Sigmoid colon (tissue), 6 donors: ENCODE measurements at regions not wholly inside any gene's neighbourhood (a gene's known extent, or its start where the extent isn't known, plus 50 kb on each side); places are given as distances from the start of the nearest gene placed in this dataset.

Source experiments
- DNase-seq: peaks from one replicate; pipeline ENCODE4 v3.0.0-alpha.2; 2019
- H3K27ac ChIP-seq, 4 donors: fragments of 200-600 bp; sonication (generic); one replicate each; pipeline ENCODE4 v1.5.1; 2016 to 2019; ENCODE audit warnings: mild to moderate bottlenecking in 1 of 4
- H3K27me3 ChIP-seq, 3 donors: fragments of 200-600 bp; sonication (generic); one replicate each; pipeline ENCODE4 v1.5.1; 2019; ENCODE audit warnings: mild to moderate bottlenecking in 1 of 3
- H3K36me3 ChIP-seq, 4 donors: fragments of 200-600 bp; sonication (generic); one replicate each; pipeline ENCODE4 v1.5.1; 2016 to 2019
- H3K4me1 ChIP-seq, 4 donors: fragments of 200-600 bp; sonication (generic); one replicate each; pipeline ENCODE4 v1.5.1; 2017 to 2019
- H3K4me3 ChIP-seq, 4 donors: fragments of 200-600 bp; sonication (generic); one replicate each; pipeline ENCODE4 v1.5.1; 2017 to 2019; ENCODE audit warnings: mild to moderate bottlenecking in 2 of 4, moderate library complexity in 1 of 4
- H3K9me3 ChIP-seq, 4 donors: fragments of 200-600 bp in 3 of 4; sonication (generic) in 3 of 4; one replicate each; pipeline versions ENCODE4 v1.5.1 to v1.6.1; 2013 to 2019
- CTCF ChIP-seq, 4 experiments: fragments of 450-650 bp in 3 of 4; fragments of 200-600 bp in 1 of 4; IDR thresholded peaks; one replicate each; pipeline ENCODE4 v1.5.1; 2016 to 2019; ENCODE audit warnings: antibody characterized with exemption in 4 of 4, mild to moderate bottlenecking in 3 of 4, moderate library complexity in 2 of 4
- EP300 ChIP-seq, 4 donors: sonication (generic); formaldehyde crosslinking; IDR thresholded peaks; one replicate each; pipeline ENCODE4 v1.6.1; 2017; ENCODE audit warnings: antibody characterized with exemption in 4 of 4
- POLR2A ChIP-seq, 2 donors: fragments of 450-650 bp; IDR thresholded peaks; one replicate each; pipeline ENCODE4 v1.6.1; 2016; ENCODE audit warnings: antibody characterized with exemption in 2 of 2, mild to moderate bottlenecking in 2 of 2, moderate library complexity in 2 of 2
- POLR2AphosphoS5 ChIP-seq, 4 donors: sonication (generic); formaldehyde crosslinking; IDR thresholded peaks; one replicate each; pipeline ENCODE4 v1.6.1; 2017; ENCODE audit warnings: antibody characterized with exemption in 4 of 4
- WGBS, 2 donors: extraction: QIAGEN DNeasy Blood & Tissue Kit; methylation state at CpG; one replicate each; pipeline ENCODE4 v1.1.7; 2013; 5-methylcytosine and 5-hydroxymethylcytosine counted together
- intact Hi-C: fragments of 100-400 bp; cut with DNase I; formaldehyde crosslinking; loops from one replicate; pipeline ENCODE4 v1.15.1; 2023
- donor health status: healthy with polysubstance abuse.
- donor health status: healthy.

DNA sequence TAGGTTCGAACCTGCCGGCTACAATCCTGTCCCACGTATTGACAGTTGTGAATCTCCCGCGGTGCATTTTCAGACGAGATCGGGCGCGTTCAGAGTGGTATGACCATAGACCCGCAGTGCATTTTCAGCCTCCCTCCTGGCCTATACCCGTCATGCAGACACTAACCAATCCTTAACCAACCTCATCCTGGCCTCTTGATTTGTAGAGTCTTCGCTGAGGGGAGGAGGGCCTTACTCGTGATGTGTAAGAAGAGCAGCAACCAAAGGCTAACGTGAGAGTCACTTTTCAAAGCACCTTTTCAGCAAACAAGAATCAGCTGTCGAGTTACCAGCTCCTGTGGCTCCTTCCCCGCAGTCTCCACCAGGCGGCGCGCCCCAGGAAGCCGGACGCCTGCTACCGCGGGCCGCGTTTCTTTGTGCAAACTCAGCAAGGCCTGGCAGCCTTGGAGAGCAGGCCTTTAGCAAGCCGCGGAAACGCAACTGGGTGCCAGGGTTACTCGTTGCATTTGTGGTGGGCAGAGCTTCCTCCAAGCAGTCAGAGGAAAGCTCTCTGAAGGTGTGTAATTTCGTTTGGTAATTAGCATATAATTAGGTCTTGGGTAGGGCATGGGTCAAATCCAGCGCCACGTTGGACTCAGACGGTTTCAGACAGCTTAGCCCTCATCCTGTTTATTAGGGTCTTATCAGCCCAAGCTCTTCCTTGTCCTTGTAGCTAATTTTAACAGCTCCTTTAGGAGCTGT is 139.8 kb downstream of the OR2B2 start:
- no peak for TF ChIP-seq EP300 (IDR thresholded peaks at IDR 0.05)
- peak; percentile 73 to 91 (median 89) for TF ChIP-seq CTCF (IDR thresholded peaks at IDR 0.05)
- no peak for TF ChIP-seq POLR2AphosphoS5 (IDR thresholded peaks at IDR 0.05)
- no peak for TF ChIP-seq POLR2A (IDR thresholded peaks at IDR 0.05)
- no peaks in the 10 kb centered on the region for H3K9me3 ChIP-seq
- 15 to 20% methylated on average over 33 of the region's 33 CpGs for WGBS, 2 donors
- no peak overlapping the region for H3K4me3 ChIP-seq
- intact Hi-C loops: loop anchor here (1.0 to 2.0 kb wide), 3 partner anchors 18 to 584 kb away; no protein-coding TSS in a partner anchor
- peaks cover 0 to 5% (median 4%) of the 10 kb centered on the region in 4 donors for H3K4me1 ChIP-seq
- no peak overlapping the region for H3K27ac ChIP-seq
- DNase-seq: peak; percentile 91
- H3K27me3 ChIP-seq: peaks cover 0 to 50% (median 22%) of the 10 kb centered on the region in 3 donors
- no peaks in the 10 kb centered on the region for H3K36me3 ChIP-seq

DNA sequence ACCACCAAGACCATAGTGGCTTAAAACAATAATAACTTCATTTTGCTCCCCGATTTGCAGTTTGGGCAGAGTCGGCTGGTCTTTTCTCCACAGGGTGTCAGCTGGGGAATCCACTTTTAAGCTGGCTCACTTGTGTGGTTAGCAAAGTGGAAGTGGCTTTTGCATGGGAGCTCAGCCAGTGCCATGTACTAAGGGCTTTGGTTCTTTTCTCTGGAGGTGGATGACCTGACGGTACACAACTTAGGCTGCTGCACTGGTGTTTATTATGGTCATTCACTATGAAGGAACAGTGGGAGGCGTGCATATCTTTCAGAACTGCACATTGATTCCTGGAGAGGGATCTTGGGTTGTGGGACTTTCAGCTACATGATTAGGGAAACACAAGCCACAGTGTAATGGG is 141.0 kb downstream of the OR2B2 start:
- 59 to 66% methylated on average over 4 of the region's 4 CpGs for WGBS, 2 donors
- H3K9me3 ChIP-seq: no peaks in the 10 kb centered on the region
- no peak for DNase-seq
- no peak overlapping the region for H3K27ac ChIP-seq
- intact Hi-C loops: no loop called here
- no peaks in the 10 kb centered on the region for H3K36me3 ChIP-seq
- H3K4me1 ChIP-seq: peaks cover 0 to 5% (median 4%) of the 10 kb centered on the region in 4 donors
- no peak for TF ChIP-seq POLR2AphosphoS5 (IDR thresholded peaks at IDR 0.05)
- no peak for TF ChIP-seq POLR2A (IDR thresholded peaks at IDR 0.05)
- no peak for TF ChIP-seq EP300 (IDR thresholded peaks at IDR 0.05)
- TF ChIP-seq CTCF (IDR thresholded peaks at IDR 0.05): no peak
- peaks cover 0 to 45% (median 15%) of the 10 kb centered on the region in 3 donors for H3K27me3 ChIP-seq
- H3K4me3 ChIP-seq: no peak overlapping the region

DNA sequence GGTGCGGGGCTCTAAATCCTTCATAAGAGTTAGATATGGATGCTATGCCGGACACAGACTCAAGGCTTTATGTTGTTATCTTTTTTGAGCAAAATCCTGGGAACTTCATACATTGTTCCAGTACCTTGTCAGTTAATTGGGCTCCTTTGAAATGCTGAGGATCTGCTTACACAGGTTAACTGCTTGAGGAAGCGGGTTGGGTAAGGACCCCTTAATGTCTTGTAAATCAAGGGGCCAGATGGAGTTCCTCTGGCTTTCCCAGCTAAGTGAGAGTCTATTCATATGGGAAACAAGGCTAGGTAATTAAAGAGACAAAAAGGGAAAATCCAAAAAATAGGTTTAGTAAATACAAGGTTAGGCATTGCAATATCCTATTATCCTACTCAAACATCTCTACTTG is 141.5 kb downstream of the OR2B2 start:
- Histone ChIP-seq H3K27me3 (peaks cover 0 to 40% (median 11%) of the 10 kb centered on the region in 3 donors), H3K4me1 (peaks cover 0 to 5% (median 4%) of the 10 kb centered on the region in 4 donors), H3K4me3 (no peak overlapping the region), H3K27ac (no peak overlapping the region), H3K36me3 (no peaks in the 10 kb centered on the region), H3K9me3 (no peaks in the 10 kb centered on the region)
- no peak for DNase-seq
- TF ChIP-seq POLR2AphosphoS5 (IDR thresholded peaks at IDR 0.05) (no peak), POLR2A (IDR thresholded peaks at IDR 0.05) (no peak), EP300 (IDR thresholded peaks at IDR 0.05) (no peak), CTCF (IDR thresholded peaks at IDR 0.05) (no peak)
- WGBS, 2 donors: 91 to 95% methylated on average over 3 of the region's 3 CpGs
- intact Hi-C loops: no loop called here

GRCh38 chr6:27768556-27768955 is 143.6 kb downstream of the OR2B2 start:
- H3K4me1 ChIP-seq: peaks cover 0 to 5% (median 4%) of the 10 kb centered on the region in 4 donors
- no peak for DNase-seq
- peaks cover 0 to 46% (median 11%) of the 10 kb centered on the region in 3 donors for H3K27me3 ChIP-seq
- no peaks in the 10 kb centered on the region for H3K9me3 ChIP-seq
- intact Hi-C loops: no loop called here
- TF ChIP-seq POLR2A (IDR thresholded peaks at IDR 0.05) (no peak), POLR2AphosphoS5 (IDR thresholded peaks at IDR 0.05) (no peak), EP300 (IDR thresholded peaks at IDR 0.05) (no peak), CTCF (IDR thresholded peaks at IDR 0.05) (no peak)
- 91 to 100% methylated on average over 1 of the region's 1 CpG for WGBS, 2 donors
- no peaks in the 10 kb centered on the region for H3K36me3 ChIP-seq
- H3K4me3 ChIP-seq: no peak overlapping the region
- no peak overlapping the region for H3K27ac ChIP-seq
